ENCODE measurements at regions not wholly inside any gene's neighbourhood (a gene's known extent, or its start where the extent isn't known, plus 50 kb on each side); places are given as distances from the start of the nearest gene placed in this dataset.

- Histone ChIP-seq H3K36me3 (replicated peaks; ENCODE audit: insufficient read depth, low read length) (no peaks in the 10 kb centered on the region), H3K79me2 (ENCODE audit: low read length) (no peaks in the 10 kb centered on the region), H3K9me3 (replicated peaks; ENCODE audit: insufficient read depth, low read length) (no peaks in the 10 kb centered on the region), H3K27me3 (replicated peaks; ENCODE audit: insufficient read depth, low read length) (no peaks in the 10 kb centered on the region), H3K27ac (ENCODE audit: low read length) (no peak overlapping the region), H3K9me2 (replicated peaks; ENCODE audit: insufficient read depth, low read length) (no peaks in the 10 kb centered on the region), H2AFZ (ENCODE audit: low read length) (no peak overlapping the region), H3F3A (ENCODE audit: insufficient read depth, low read length) (no peaks in the 10 kb centered on the region), H3K4me3 (ENCODE audit: low read length) (no peak overlapping the region), H3K9ac (ENCODE audit: low read length) (no peak overlapping the region), H3K4me1 (ENCODE audit: low read length) (no peaks in the 10 kb centered on the region), H4K20me1 (ENCODE audit: insufficient read depth, low read length) (no peaks in the 10 kb centered on the region), H3K4me2 (ENCODE audit: low read depth, low read length) (no peak overlapping the region)
- no peak for TF ChIP-seq EZH2phosphoT487 (IDR thresholded peaks at IDR 0.05; ENCODE audit: low read length)
- TF ChIP-seq EZH2 (optimal IDR thresholded peaks at IDR 0.05; ENCODE audit: low read depth, low read length) = no peak
- no peak for TF ChIP-seq CTCF (IDR thresholded peaks at IDR 0.05; ENCODE audit: low read length)
- DNase-seq = no peak
These were observed 365.0 kb downstream of the CCER1 start for GRCh38 chr12:90589956-90590355.

GRCh38 chr12:90585640-90586304 lies 369.2 kb downstream of the CCER1 start:
- Histone ChIP-seq H3K79me2 (ENCODE audit: low read length) (no peaks in the 10 kb centered on the region), H3K27me3 (replicated peaks; ENCODE audit: insufficient read depth, low read length) (no peaks in the 10 kb centered on the region), H3K9me3 (replicated peaks; ENCODE audit: insufficient read depth, low read length) (no peaks in the 10 kb centered on the region), H3K27ac (ENCODE audit: low read length) (no peak overlapping the region), H3F3A (ENCODE audit: insufficient read depth, low read length) (no peaks in the 10 kb centered on the region), H2AFZ (ENCODE audit: low read length) (no peak overlapping the region), H3K9ac (ENCODE audit: low read length) (no peak overlapping the region), H3K9me2 (replicated peaks; ENCODE audit: insufficient read depth, low read length) (no peaks in the 10 kb centered on the region), H4K20me1 (ENCODE audit: insufficient read depth, low read length) (no peaks in the 10 kb centered on the region), H3K4me1 (ENCODE audit: low read length) (no peaks in the 10 kb centered on the region), H3K4me2 (ENCODE audit: low read depth, low read length) (no peak overlapping the region), H3K4me3 (ENCODE audit: low read length) (no peak overlapping the region), H3K36me3 (replicated peaks; ENCODE audit: insufficient read depth, low read length) (no peaks in the 10 kb centered on the region)
- no peak for DNase-seq
- TF ChIP-seq EZH2 (optimal IDR thresholded peaks at IDR 0.05; ENCODE audit: low read depth, low read length) (no peak), CTCF (IDR thresholded peaks at IDR 0.05; ENCODE audit: low read length) (no peak), EZH2phosphoT487 (IDR thresholded peaks at IDR 0.05; ENCODE audit: low read length) (no peak)

GRCh38 chr12:90576707-90577106 lies 378.3 kb downstream of the CCER1 start:
- Histone ChIP-seq H3K4me3 (ENCODE audit: low read length) (no peak overlapping the region), H3K79me2 (ENCODE audit: low read length) (no peaks in the 10 kb centered on the region), H2AFZ (ENCODE audit: low read length) (no peak overlapping the region), H4K20me1 (ENCODE audit: insufficient read depth, low read length) (no peaks in the 10 kb centered on the region), H3K9me3 (replicated peaks; ENCODE audit: insufficient read depth, low read length) (no peaks in the 10 kb centered on the region), H3K9me2 (replicated peaks; ENCODE audit: insufficient read depth, low read length) (no peaks in the 10 kb centered on the region), H3F3A (ENCODE audit: insufficient read depth, low read length) (no peaks in the 10 kb centered on the region), H3K4me2 (ENCODE audit: low read depth, low read length) (no peak overlapping the region), H3K27ac (ENCODE audit: low read length) (no peak overlapping the region), H3K27me3 (replicated peaks; ENCODE audit: insufficient read depth, low read length) (no peaks in the 10 kb centered on the region), H3K36me3 (replicated peaks; ENCODE audit: insufficient read depth, low read length) (no peaks in the 10 kb centered on the region), H3K4me1 (ENCODE audit: low read length) (no peaks in the 10 kb centered on the region), H3K9ac (ENCODE audit: low read length) (no peak overlapping the region)
- no peak for DNase-seq
- no peak for TF ChIP-seq EZH2phosphoT487 (IDR thresholded peaks at IDR 0.05; ENCODE audit: low read length)
- no peak for TF ChIP-seq CTCF (IDR thresholded peaks at IDR 0.05; ENCODE audit: low read length)
- TF ChIP-seq EZH2 (optimal IDR thresholded peaks at IDR 0.05; ENCODE audit: low read depth, low read length) = no peak
